ENCODE measurements at regions not wholly inside any gene's neighbourhood (a gene's known extent, or its start where the extent isn't known, plus 50 kb on each side); places are given as distances from the start of the nearest gene placed in this dataset.
"Not testable (repeated sequence)": the region's sequence is repeated elsewhere in the genome, so short reads cannot be mapped to it uniquely, and the experiment has no call there.

- no peaks in the 10 kb centered on the region for H3K27me3 ChIP-seq (ENCODE audit: low read depth)
- no peak overlapping the region for H3K4me3 ChIP-seq
- no peaks in the 10 kb centered on the region for H3K9me3 ChIP-seq
- H3K27ac ChIP-seq, result no peak overlapping the region
- DNase-seq (no peak), ATAC-seq (no peak)
- intact Hi-C loops (cut with DNase I), result no loop called here
- H3K4me1 ChIP-seq, result no peaks in the 10 kb centered on the region
- H3K36me3 ChIP-seq, result no peaks in the 10 kb centered on the region
- TF ChIP-seq, protein P1, sequence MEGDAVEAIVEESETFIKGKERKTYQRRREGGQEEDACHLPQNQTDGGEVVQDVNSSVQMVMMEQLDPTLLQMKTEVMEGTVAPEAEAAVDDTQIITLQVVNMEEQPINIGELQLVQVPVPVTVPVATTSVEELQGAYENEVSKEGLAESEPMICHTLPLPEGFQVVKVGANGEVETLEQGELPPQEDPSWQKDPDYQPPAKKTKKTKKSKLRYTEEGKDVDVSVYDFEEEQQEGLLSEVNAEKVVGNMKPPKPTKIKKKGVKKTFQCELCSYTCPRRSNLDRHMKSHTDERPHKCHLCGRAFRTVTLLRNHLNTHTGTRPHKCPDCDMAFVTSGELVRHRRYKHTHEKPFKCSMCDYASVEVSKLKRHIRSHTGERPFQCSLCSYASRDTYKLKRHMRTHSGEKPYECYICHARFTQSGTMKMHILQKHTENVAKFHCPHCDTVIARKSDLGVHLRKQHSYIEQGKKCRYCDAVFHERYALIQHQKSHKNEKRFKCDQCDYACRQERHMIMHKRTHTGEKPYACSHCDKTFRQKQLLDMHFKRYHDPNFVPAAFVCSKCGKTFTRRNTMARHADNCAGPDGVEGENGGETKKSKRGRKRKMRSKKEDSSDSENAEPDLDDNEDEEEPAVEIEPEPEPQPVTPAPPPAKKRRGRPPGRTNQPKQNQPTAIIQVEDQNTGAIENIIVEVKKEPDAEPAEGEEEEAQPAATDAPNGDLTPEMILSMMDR (IDR thresholded peaks at IDR 0.05), result no peak
Measured at GRCh38 chr18:2236232-2236631, 335.1 kb downstream of the METTL4 start.

DNA sequence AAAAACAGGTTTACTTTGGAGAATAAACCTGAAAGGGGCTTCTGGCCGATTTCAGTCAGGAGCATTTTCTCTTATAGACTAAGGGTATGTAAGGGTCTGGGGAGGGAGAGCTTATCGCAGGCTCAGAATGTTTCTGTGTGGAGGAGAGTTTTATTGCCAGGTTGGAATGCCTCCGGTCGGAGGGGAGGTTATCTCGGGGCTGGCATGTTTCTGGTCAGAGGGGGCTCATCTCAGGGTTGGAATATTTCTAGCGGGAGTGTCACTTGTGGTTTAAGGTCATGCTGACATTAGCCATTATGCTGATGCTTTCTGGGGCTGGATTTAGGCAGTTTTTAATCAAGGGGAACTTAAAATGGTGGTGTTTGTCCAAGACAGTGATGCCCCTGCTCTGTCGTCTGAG, 333.6 kb downstream of the METTL4 start:
- no peaks in the 10 kb centered on the region for H3K9me3 ChIP-seq
- TF ChIP-seq, protein P1 (IDR thresholded peaks at IDR 0.05), result no peak
- H3K4me3 ChIP-seq, result no peak overlapping the region
- no peak for ATAC-seq
- intact Hi-C loops (cut with DNase I), result no loop called here
- no peaks in the 10 kb centered on the region for H3K27me3 ChIP-seq (ENCODE audit: low read depth)
- H3K4me1 ChIP-seq, result no peaks in the 10 kb centered on the region
- H3K27ac ChIP-seq, result no peak overlapping the region
- DNase-seq, result no peak
- H3K36me3 ChIP-seq, result no peaks in the 10 kb centered on the region

DNA sequence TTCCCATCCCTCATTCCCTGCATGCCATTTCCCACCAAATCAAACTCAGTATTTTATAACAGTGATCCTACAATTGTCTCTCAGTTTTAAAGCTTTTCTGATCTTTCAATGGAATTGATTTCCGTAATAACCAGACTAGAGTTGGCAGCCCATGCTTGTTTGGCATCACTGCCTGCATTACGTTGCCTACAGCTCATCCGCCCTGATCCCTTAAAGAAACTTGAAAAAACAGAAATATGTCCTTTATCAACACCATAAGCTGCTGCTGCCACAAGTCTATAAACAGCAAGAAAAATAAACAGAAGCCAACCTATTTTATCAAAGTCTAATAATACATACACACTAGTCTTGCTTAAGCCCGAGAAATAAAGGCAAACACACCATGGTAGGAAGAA, 331.0 kb downstream of the METTL4 start:
- intact Hi-C loops (cut with DNase I), result no loop called here
- no peak for ATAC-seq

GRCh38 chr18:2244641-2245040, 326.7 kb downstream of the METTL4 start:
- Histone ChIP-seq H3K4me3 (no peak overlapping the region), H3K36me3 (no peaks in the 10 kb centered on the region), H3K27me3 (ENCODE audit: low read depth) (no peaks in the 10 kb centered on the region), H3K9me3 (no peaks in the 10 kb centered on the region), H3K27ac (no peak overlapping the region), H3K4me1 (no peaks in the 10 kb centered on the region)
- DNase-seq, result no peak
- ATAC-seq, result no peak
- intact Hi-C loops (cut with DNase I), result no loop called here
- TF ChIP-seq, protein P1 (IDR thresholded peaks at IDR 0.05), result no peak

More for the DNA sequence above, 331.0 kb downstream of the METTL4 start:
- H3K4me1 ChIP-seq, result no peaks in the 10 kb centered on the region
- TF ChIP-seq, protein P1 (IDR thresholded peaks at IDR 0.05), result no peak
- DNase-seq, result no peak
- no peaks in the 10 kb centered on the region for H3K9me3 ChIP-seq
- no peak overlapping the region for H3K4me3 ChIP-seq
- H3K36me3 ChIP-seq, result no peaks in the 10 kb centered on the region
- H3K27me3 ChIP-seq (ENCODE audit: low read depth), result no peaks in the 10 kb centered on the region
- H3K27ac ChIP-seq, result no peak overlapping the region

DNA sequence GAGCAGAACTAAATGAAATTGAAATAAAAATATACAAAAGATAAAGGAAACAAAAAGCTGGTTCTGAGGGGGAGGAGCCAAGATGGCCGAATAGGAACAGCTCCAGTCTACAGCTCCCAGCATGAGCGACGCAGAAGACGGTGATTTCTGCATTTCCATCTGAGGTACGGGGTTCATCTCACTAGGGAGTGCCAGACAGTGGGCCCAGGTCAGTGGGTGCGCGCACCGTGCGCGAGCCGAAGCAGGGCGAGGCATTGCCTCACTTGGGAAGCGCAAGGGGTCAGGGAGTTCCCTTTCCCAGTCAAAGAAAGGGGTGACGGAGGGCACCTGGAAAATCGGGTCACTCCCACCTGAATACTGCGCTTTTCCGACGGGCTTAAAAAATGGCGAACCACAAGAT, 324.2 kb downstream of the METTL4 start:
- H3K27me3 ChIP-seq (ENCODE audit: low read depth); H3K4me1 ChIP-seq; H3K27ac ChIP-seq; H3K36me3 ChIP-seq; intact Hi-C loops (cut with DNase I); H3K4me3 ChIP-seq; H3K9me3 ChIP-seq; DNase-seq; ATAC-seq: not testable (repeated sequence)

DNA sequence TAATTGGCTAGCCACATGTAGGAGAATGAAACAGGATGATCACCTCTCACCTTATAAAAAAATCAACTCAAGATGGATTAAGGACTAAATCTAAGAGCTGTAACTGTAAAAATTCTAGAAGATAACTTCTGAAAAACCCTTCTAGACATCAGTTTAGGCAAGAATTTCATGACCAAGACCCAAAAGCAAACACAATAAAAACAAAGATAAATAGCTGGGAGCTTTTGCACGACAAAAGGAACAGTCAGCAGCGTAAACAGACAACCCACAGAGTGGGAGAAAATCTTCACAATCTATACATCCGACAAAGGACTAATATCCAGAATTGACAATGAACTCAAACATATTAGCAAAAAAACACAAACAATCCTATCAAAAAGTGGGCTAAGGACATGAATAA, 316.3 kb downstream of the METTL4 start:
- Histone ChIP-seq H3K27me3 (ENCODE audit: low read depth) (no peaks in the 10 kb centered on the region), H3K4me1 (no peaks in the 10 kb centered on the region), H3K9me3 (no peaks in the 10 kb centered on the region), H3K36me3 (no peaks in the 10 kb centered on the region), H3K27ac (no peak overlapping the region), H3K4me3 (no peak overlapping the region)
- no peak for DNase-seq
- TF ChIP-seq, protein P1 (IDR thresholded peaks at IDR 0.05), result no peak
- ATAC-seq, result no peak
- intact Hi-C loops (cut with DNase I), result no loop called here
